SH-SY5Y (cell line): ENCODE measurements at regions not wholly inside any gene's neighbourhood (a gene's known extent, or its start where the extent isn't known, plus 50 kb on each side); places are given as distances from the start of the nearest gene placed in this dataset.

Experiments
- GATA2 ChIP-seq: IDR thresholded peaks from 2 replicates; pipeline ENCODE4 v1.6.1; 2011; ENCODE audit warnings: mild to moderate bottlenecking, low read depth, low read length
- GATA3 ChIP-seq: IDR thresholded peaks from 2 replicates; pipeline ENCODE4 v1.6.1; 2011; ENCODE audit warnings: low read depth, mild to moderate bottlenecking, low read length, moderate library complexity

DNA sequence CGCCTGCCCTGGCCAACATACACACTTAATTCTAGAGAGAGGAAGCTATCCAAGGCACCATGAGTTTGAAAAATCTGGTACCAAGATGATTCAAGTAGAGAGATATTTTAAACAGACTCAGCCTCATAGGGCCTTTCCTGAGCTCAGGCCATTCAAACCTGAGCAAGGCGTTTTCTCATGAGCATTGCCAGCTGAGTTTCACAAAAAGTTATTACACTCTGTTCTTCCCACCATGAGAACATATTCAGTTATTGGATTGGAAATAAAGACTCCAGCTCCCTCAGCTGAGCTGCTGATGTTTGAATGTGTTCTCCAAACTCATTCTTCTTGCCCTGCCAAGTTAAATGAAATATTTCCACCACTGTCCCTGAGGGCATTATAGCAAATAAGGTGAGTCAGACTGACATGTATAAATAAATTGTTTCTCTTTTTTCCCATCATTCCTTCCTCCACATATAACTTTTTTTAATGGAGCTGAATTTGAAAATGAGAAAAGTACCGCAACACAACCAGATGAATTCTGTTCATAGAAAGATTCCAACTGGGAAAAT, 429.6 kb downstream of the RAB28 start:
- no peak for TF ChIP-seq GATA3
- no peak for TF ChIP-seq GATA2

DNA sequence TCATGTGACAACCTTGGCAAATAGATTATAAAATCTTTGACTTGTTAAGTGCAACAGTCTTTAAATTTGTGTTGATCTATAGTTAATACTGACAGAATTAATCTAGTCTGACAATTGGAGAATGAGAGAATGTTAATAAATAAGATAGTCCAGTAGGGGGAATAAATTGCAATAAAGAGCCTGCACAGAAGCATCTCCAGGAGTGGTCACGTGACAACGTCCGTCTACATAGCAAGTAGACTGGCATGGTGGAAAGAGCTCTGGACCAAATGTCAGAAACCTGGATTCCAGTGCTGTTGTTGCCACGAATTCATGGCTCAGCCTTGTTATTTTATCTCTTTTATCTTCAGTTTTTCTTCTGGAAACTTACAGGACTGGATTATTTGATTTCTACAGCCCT, 436.5 kb downstream of the RAB28 start:
- TF ChIP-seq GATA3, result no peak
- no peak for TF ChIP-seq GATA2

DNA sequence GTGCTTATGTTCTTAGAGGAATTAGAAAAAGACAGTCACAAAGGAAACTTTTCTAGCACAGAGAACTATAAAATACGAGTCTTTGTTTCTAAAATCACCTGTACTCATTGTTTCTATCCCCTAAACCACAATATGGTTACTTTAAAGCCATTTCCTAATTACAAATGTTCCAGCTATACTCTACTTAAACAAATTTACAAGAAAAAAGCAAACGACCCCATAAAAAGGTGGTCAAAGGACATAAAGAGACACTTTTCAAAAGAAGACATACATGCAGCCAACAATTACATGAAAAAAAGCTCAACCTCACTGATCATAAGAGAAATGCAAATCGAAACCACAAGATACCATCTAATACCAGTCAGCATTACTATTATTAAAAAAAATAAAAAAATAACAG, 447.3 kb downstream of the RAB28 start:
- no peak for TF ChIP-seq GATA3
- no peak for TF ChIP-seq GATA2

DNA sequence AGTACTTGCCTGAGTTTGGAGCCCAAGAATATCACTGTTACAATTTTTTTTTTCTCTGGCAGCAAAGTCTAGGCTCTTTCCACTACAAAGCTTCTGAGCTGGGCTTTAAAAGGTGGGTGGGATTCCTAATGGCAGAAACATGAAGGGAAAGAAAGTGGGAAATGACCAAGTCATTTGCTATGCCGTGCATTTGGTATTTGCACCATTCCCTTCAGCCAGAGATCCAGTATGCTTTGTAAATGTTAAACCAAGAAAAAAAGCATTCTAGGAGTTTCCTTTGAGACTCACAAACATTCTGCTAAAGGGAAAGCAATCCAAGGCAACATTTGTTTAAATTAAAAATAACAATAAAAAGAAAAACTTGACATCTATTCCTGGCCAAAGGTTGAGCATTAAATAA, 451.2 kb downstream of the RAB28 start:
- no peak for TF ChIP-seq GATA2
- no peak for TF ChIP-seq GATA3

DNA sequence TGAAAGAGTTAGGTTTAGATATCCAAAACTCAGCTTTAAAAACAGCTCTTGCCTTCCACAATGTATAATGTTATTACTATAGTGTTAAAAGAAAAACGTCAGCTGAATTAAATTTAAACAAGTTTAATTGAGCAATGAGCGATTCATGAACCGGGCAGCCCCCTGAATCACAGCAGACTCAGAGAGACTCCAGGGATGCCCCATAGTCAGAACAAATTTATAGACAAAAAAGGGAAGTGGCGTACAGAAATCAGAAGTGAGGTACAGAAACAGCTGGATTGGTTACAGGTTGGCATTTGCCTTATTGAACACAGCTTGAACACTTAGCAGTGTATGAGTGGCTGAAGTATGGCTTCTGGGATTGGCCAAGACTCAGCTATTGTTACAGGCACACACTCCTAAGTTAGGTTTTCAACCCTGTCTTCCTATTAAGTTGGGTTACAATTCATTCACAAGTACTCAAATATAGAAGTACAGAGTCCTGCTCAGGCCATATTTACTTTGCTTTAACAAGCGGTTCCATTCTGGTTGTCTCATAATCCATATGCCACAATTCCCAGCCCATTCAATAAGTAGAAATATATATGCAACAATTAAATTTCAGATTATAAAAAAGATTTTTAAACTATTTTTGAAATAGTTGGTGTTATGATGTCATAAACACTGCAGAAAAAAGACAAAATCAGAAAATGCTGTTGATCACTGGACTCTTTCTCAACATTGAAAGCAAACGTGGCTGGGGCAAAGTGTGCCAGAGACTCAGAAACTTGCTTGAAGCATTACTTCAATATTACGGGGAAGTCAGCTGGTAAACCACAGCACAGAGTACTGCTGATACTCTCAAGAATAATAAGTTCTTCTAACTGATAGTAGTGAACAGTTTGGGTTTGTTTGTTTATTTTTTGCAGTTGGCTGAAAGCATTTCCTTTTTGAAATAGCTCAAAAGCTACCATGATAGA, 459.7 kb downstream of the RAB28 start:
- TF ChIP-seq GATA3 (no peak), GATA2 (no peak)

DNA sequence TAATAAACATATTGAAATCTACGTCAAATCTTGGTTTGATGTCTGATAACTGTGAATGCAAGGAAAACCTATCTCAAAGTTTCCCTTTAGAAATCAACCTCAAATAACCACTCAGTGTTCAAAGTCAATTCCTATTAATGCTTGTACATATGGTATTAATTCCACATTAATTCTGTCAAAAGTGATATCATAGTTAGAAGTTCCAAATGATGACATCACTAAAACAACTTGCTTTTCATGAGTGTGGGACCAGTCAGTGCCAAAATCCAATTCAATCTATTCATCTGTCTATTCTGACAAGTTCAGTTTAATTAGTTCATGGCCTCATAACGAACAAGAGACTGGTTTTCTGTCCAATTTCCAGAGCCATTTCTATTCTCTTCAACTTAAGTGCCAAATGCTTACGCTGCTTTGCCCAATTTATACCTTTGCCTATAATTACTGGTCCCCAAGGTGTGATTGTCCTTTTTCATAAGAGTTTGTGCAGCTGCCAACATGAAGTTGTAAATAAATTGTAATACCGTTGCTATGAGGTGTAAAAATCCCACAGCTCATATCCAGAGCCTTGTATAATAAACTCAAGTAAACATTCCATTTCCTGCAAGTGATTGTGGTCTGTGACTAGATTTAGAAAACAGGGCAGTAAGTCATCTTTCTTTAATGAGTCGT, 476.2 kb downstream of the RAB28 start:
- TF ChIP-seq GATA2 (no peak), GATA3 (no peak)

DNA sequence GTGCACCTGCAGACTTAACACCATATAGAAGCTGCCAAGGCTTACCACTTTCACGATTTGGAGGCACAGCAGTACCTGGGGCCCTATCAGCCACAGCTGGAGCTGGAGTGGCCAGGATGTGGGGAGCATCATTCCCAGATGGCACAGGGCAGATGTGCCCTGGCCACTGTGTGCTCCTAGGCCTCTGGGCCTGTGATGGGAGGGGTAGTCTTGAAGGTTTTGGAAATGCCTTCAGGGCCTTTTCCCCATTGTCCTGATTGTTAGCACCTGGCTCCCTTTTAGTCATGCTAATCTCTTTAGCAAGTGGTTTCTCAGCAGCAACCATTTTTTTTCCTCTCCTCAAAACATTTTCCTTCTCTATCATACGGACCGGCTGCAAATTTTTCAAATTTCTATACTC, 490.2 kb downstream of the RAB28 start:
- TF ChIP-seq GATA2 (no peak), GATA3 (no peak)

DNA sequence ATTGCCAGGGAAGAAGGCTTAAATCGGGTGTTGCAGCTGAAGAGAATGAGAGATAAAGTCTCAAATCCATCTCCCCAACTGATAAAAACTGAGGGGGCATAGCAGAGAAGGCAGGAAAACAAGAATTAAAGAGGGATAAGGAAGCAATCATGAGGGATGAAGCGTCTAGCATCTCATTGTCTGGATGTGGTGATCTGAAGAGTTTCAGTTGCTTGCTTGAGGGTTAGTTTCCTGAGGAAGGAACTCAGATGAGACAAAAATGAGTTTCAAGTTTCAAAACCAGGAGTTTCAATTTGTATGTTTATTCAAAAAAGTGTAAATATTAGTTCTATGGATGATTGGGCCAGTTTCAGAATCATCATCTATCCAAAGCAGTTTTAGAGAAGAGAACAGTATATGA, 496.9 kb downstream of the RAB28 start:
- TF ChIP-seq GATA3 (no peak), GATA2 (no peak)

DNA sequence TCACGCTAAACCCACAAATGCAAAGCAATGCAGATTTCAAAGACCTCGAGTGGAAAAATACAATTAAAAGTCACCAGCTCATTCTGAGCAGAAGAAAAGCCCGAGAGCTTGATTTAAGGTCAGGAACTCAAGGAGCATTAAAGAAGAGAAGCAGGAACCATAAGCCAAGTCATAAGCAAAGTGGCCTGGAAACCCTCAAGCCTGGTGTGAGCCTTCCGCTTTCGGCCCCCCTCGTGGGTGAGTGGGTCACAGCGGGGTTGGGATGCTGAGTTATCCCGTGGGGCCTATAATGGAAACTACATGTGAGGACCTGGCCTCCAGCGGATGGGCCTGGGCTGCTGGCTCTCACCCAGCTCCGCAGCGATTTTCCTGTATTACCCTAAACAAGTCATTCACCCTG, 504.3 kb downstream of the RAB28 start:
- TF ChIP-seq GATA2, result no peak
- TF ChIP-seq GATA3, result no peak

DNA sequence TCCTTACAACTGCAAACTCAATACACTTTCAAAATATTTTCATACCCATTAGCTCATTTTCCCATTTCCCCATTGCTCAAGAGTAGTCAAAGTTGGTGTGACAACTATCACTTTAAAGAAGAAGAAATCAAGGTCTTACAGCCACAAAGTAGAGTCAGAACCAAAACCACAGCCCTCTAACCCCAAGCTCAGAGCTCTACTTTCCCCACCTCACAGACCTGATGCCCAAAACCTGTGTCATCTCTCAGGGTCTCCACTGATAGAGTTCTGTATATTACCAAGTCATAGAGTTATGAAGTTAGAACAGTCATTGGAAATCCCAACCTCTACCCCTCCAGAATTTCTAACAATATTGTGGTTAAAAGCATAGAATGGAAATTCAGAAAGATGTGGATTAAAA, 505.8 kb downstream of the RAB28 start:
- TF ChIP-seq GATA2 (no peak), GATA3 (no peak)

DNA sequence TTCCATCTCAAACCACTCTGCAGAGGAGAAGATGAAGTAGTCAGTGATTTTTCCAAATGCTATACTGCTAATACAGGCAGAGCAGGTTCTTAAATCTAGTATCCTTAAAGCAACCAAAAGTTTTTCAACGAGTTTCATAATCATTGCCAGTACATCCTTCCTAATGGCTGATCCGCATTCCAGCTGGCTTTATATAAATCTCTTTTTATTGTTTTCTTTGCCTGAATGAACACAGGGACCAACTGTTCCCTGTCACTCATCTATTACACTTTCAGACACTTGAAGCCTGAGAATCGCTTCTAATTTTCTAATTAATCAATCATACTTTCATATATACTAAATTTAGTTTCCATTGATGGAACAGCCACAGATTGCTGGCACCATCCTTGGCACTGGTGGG, 508.6 kb downstream of the RAB28 start:
- TF ChIP-seq GATA3, result no peak
- TF ChIP-seq GATA2, result no peak

DNA sequence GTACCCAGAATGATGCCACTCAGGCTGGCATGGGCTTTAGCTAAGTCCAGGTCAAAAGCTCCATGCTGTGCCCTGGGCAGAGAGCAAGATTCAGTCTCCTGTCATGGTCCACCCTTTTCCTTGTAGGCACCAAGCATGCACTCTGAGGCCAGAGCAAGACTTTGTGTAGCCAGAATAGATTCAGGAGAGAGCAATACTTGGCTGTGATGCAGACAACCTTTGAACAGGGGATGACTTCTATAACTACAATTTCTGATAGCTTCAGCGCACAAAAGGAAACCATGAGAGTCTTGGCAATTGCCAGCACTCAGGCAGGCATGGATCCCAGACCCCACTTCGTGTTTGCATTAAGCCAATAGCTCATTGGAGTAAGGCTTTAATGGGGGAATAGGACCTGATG, 510.6 kb downstream of the RAB28 start:
- no peak for TF ChIP-seq GATA2
- TF ChIP-seq GATA3, result no peak

DNA sequence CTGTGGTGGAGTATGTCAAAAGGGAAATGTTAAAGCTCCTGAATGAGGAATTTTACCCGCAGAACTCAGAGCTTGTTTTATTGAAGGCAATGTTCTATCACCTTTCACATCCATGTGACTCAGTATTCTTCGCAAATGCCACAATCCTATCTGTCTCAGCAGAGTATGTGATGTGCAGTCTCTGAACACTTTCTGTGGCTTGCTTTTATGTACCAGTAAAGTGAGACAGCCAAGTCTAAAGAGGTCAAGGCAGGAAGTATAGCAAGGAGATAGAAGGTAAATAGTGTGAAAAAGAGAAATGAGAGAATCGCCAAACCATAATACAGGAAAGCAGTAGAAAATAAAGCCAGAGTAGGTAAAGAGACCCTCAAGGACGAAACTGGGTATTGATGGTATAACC, 515.8 kb downstream of the RAB28 start:
- no peak for TF ChIP-seq GATA3
- no peak for TF ChIP-seq GATA2

DNA sequence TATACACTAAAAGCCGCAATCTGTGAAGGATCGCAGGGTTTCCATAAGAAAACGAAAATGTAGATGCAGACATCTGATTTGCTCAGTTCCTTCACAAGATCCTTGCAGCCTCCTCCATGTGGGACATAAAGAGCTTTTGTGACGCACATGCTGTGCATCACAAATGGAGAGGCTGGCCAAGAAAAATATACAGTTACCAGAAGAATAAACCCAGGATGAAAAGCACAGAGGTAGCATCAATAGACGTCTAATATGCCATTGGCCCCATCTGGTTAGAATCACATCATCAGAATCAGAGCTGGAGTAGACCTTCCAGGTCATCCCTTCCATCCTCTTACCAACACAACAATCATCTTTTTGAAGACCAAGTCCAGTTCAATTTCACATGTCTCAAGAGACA, 517.4 kb downstream of the RAB28 start:
- TF ChIP-seq GATA3 (no peak), GATA2 (no peak)

DNA sequence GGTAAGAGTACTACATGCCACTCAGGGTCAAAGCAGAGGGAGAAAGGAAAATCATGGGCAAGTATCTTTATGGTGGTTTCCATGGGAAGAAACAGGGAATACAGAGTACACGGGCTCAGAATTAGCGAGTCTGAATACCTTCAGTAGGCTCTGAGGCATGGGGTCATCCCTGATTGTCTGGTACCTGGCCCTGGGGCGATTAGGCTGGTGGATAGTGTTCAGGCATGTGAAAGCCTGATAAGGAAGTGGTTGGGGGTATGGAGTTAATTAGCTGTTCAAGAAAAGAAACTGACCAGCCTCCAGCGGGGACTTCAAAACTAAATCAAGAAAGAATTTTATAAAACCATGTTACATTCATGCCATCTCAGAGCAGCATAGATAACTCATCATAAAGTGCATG, 518.8 kb downstream of the RAB28 start:
- TF ChIP-seq GATA2, result no peak

DNA sequence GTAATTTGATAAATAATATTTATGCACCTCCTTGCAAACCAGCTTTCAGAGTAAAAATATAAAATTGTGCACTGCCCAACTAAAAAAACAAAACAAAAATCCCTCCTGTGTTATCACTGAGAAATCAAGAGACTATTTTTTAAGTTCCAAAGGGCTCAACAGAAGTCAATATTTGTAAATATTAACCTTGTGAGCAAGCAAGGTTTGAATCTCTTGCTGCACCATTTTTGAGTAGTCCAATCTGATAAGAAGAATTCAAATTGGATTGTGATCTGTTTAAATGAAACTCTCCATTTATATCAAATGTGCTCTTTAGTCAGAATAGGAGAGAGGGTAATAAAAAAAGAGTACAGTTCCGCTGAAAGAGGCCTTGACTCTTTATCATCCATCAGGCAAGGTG, 520.2 kb downstream of the RAB28 start:
- no peak for TF ChIP-seq GATA3
- TF ChIP-seq GATA2, result no peak
